GM12878 (cell line): ENCODE measurements at regions not wholly inside any gene's neighbourhood (a gene's known extent, or its start where the extent isn't known, plus 50 kb on each side); places are given as distances from the start of the nearest gene placed in this dataset.

Experiments used
- ATAC-seq: fragments of 200-7000 bp; cut with Tn5 transposase; 3 replicates; pipeline ENCODE4 v1.9.1; 2020; ENCODE audit warnings: mild to moderate bottlenecking, moderate library complexity
- BruUV-seq: library from RNA; stranded (reverse); fragments of 400-500 nt; replicated peaks from 2 replicates; lab custom pipeline; 2021; lab: Mats Ljungman, UMichigan
- CTCF ChIA-PET: fragments of 300-600 bp; sonication (Branson Sonifier 250); formaldehyde crosslinking; extraction: SDS; loops from one replicate; lab custom pipeline; 2021; ENCODE audit warnings: inconsistent platforms; lab: Yijun Ruan, JAX
- POLR2A ChIA-PET: fragments of 350-600 bp; formaldehyde crosslinking; extraction: SDS; loops from one replicate; lab custom pipeline; 2021; ENCODE audit warnings: inconsistent platforms; lab: Charles Lee
- RAD21 ChIA-PET: fragments of 300-600 bp; sonication (Branson Sonifier 250); formaldehyde crosslinking; loops from one replicate; lab custom pipeline; 2023; ENCODE audit warnings: antibody characterized with exemption; ENCODE audit not compliant: unreplicated experiment; lab: Charles Lee
- SMC1A ChIA-PET: fragments of 300-600 bp; sonication (Branson Sonifier 250); formaldehyde crosslinking; loops from one replicate; lab custom pipeline; 2023; ENCODE audit not compliant: unreplicated experiment, uncharacterized antibody; lab: Charles Lee
- DNase-seq: peaks from one replicate; pipeline ENCODE4 v3.0.0-alpha.2; 2011; ENCODE audit warnings: low read depth, low spot score
- FAIRE-seq: peaks from 3 replicates; lab custom pipeline; 2011; peaks lifted over from hg19 to GRCh38; lab: Jason Lieb, UNC
- H2AFZ ChIP-seq: 2 replicates; pipeline ENCODE4 v1.6.0; 2011; ENCODE audit warnings: low read depth, low read length, control low read depth; ENCODE audit not compliant: control insufficient read depth
- H3K27ac ChIP-seq: 2 replicates; pipeline ENCODE4 v1.5.1; 2011; ENCODE audit warnings: control low read depth; ENCODE audit not compliant: control insufficient read depth, insufficient read depth
- H3K27me3 ChIP-seq, 2 experiments: replicated peaks in 1 of 2; 2 replicates each; pipeline versions ENCODE4 v1.6.0 to v1.6.1; 2011; ENCODE audit warnings: low read length in 1 of 2; ENCODE audit not compliant: control insufficient read depth in 2 of 2, insufficient read depth in 2 of 2
- H3K36me3 ChIP-seq, 2 experiments: 2 replicates each; pipeline ENCODE4 v1.5.1; 2011; ENCODE audit warnings: low read length in 1 of 2; ENCODE audit not compliant: control insufficient read depth in 2 of 2, insufficient read depth in 2 of 2
- H3K4me1 ChIP-seq: 2 replicates; pipeline ENCODE4 v1.6.1; 2011; ENCODE audit warnings: mild to moderate bottlenecking, low read length, moderate library complexity, mixed read lengths; ENCODE audit not compliant: control insufficient read depth, insufficient read depth
- H3K4me2 ChIP-seq: 2 replicates; pipeline ENCODE4 v1.6.0; 2011; ENCODE audit warnings: control low read depth; ENCODE audit not compliant: control insufficient read depth, insufficient read depth
- H3K4me3 ChIP-seq: fragments of 200-600 bp; sonication (generic); 2 replicates; pipeline ENCODE4 v1.5.1; 2016
- H3K79me2 ChIP-seq: 2 replicates; pipeline ENCODE4 v1.6.0; 2011; ENCODE audit warnings: low read length; ENCODE audit not compliant: control insufficient read depth, insufficient read depth
- H3K9ac ChIP-seq: 2 replicates; pipeline ENCODE4 v1.8.0; 2011; ENCODE audit warnings: low read length, control low read depth, mixed read lengths; ENCODE audit not compliant: control insufficient read depth, insufficient read depth
- H3K9me3 ChIP-seq: replicated peaks from 3 replicates; pipeline ENCODE4 v1.5.1; 2011; ENCODE audit warnings: mild to moderate bottlenecking, low read length; ENCODE audit not compliant: control insufficient read depth, insufficient read depth
- H4K20me1 ChIP-seq: 2 replicates; pipeline ENCODE4 v1.6.0; 2011; ENCODE audit not compliant: control insufficient read depth, insufficient read depth
- ATF2 ChIP-seq: IDR thresholded peaks from 2 replicates; pipeline ENCODE4 v1.6.1; 2012; ENCODE audit warnings: low read length, inconsistent platforms
- NBN ChIP-seq: fragments of 450-650 bp; IDR thresholded peaks from 2 replicates; pipeline ENCODE4 v1.6.1; 2016
- NR2F1 ChIP-seq: fragments of 450-650 bp; conservative IDR thresholded peaks from 2 replicates; pipeline ENCODE4 v1.6.1; 2017; ENCODE audit warnings: mild to moderate bottlenecking
- PAX8 ChIP-seq: fragments of 450-650 bp; IDR thresholded peaks from 2 replicates; pipeline ENCODE4 v1.6.1; 2017; ENCODE audit warnings: mild to moderate bottlenecking, moderate library complexity
- POLR2A ChIP-seq: IDR thresholded peaks from 2 replicates; pipeline ENCODE4 v1.6.1; 2011; ENCODE audit warnings: low read depth, mild to moderate bottlenecking, low read length
- TCF12 ChIP-seq: IDR thresholded peaks from 2 replicates; pipeline ENCODE4 v1.6.1; 2011; ENCODE audit warnings: low read depth, mild to moderate bottlenecking, low read length
- ZNF207 ChIP-seq: fragments of 450-650 bp; IDR thresholded peaks from 2 replicates; pipeline ENCODE4 v1.6.1; 2014; ENCODE audit warnings: antibody characterized with exemption, mild to moderate bottlenecking, borderline replicate concordance
- WGBS: methylation state at CpG from one replicate; pipeline ENCODE4 v1.1.6; 2016; ENCODE audit warnings: low lambda C conversion rate; ENCODE audit not compliant: insufficient replicate concordance, insufficient coverage; ENCODE audit errors: missing lambda C conversion rate; 5-methylcytosine and 5-hydroxymethylcytosine counted together
- in situ Hi-C: fragments of 300-500 bp; cut with MboI; formaldehyde crosslinking; loops from 9 replicates; pipeline ENCODE4 v1.14.3; 2018; ENCODE audit warnings: mixed read lengths
- intact Hi-C: fragments of 100-400 bp; cut with micrococcal nuclease; formaldehyde crosslinking; loops from one replicate; pipeline ENCODE4 v1.14.2; 2022; ENCODE audit not compliant: unreplicated experiment

GRCh38 chr4:156191044-156191781 lies 237.5 kb upstream of the CTSO start:
- Histone ChIP-seq H3K9me3 (no peaks in the 10 kb centered on the region), H3K27ac (no peak overlapping the region), H3K27me3 (no peaks in the 10 kb centered on the region), H3K36me3 (no peaks in the 10 kb centered on the region), H3K9ac (no peak overlapping the region), H3K79me2 (no peaks in the 10 kb centered on the region), H3K4me3 (no peak overlapping the region), H4K20me1 (no peaks in the 10 kb centered on the region), H2AFZ (no peak overlapping the region), H3K4me2 (no peak overlapping the region), H3K4me1 (no peaks in the 10 kb centered on the region)
- ATAC-seq: no peak
- POLR2A ChIA-PET: no interaction called here
- CTCF ChIA-PET: interaction anchor here (1.2 to 1.5 kb wide), 2 partner anchors 17 to 18 kb away, joined by 3 read pairs; no protein-coding TSS in a partner anchor
- RAD21 ChIA-PET: interaction anchor here (1.1 kb wide), 1 partner anchor 14 kb away, joined by 4 read pairs; no protein-coding TSS in a partner anchor
- intact Hi-C loops (no loop called here), in situ Hi-C loops (no loop called here)
- no peak for DNase-seq
- 12% methylated on average over 2 of the region's 2 CpGs for WGBS
- TF ChIP-seq ZNF207 (no peak), ATF2 (no peak), NBN (no peak), TCF12 (no peak), NR2F1 (no peak), POLR2A (no peak), PAX8 (no peak)
- BruUV-seq: no TSS peak
- FAIRE-seq: no peak
- SMC1A ChIA-PET: interaction anchor here (1.4 to 3.5 kb wide), 4 partner anchors 10 to 62 kb away, joined by 3 to 25 read pairs (median 6); no protein-coding TSS in a partner anchor
